GM21619 (cell line): ENCODE measurements at regions not wholly inside any gene's neighbourhood (a gene's known extent, or its start where the extent isn't known, plus 50 kb on each side); places are given as distances from the start of the nearest gene placed in this dataset.
"Not testable (repeated sequence)": the region's sequence is repeated elsewhere in the genome, so short reads cannot be mapped to it uniquely, and the experiment has no call there.

Experiments
- ATAC-seq: cut with Tn5 transposase; IDR thresholded peaks from one replicate; pipeline ENCODE4 v1.9.1; 2021; ENCODE audit not compliant: unreplicated experiment

GRCh38 chr7:94104301-94104700, 100.1 kb upstream of the BET1 start:
- no peak for ATAC-seq

- ATAC-seq = no peak
These were observed 105.4 kb upstream of the BET1 start for GRCh38 chr7:94109556-94109955.

GRCh38 chr7:94111009-94111408, 106.9 kb upstream of the BET1 start:
- no peak for ATAC-seq

GRCh38 chr7:94115316-94115715, 111.2 kb upstream of the BET1 start:
- ATAC-seq = no peak

DNA sequence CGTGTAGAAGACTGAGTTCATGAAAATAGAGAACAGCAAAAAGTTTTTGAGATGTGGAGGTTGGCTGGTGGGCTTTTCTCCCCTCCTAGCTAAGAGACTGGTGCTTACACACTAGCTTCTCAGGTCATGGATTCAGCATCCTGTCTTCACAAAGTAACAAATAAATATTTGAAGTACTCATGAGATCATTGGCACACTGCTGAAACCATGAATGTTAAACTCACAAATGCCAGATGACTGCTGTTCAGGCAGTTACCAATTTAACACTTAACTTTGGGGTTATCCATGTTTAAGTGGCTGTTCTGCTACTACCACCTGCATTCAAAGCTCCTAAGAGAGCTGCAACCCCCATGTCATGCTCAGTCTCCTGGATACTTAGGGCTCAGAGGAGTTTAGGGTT, 119.0 kb upstream of the BET1 start:
- ATAC-seq = no peak

- no peak for ATAC-seq
These were observed 122.9 kb upstream of the BET1 start for GRCh38 chr7:94127026-94127425.

- no peak for ATAC-seq
These were observed 123.9 kb upstream of the BET1 start for GRCh38 chr7:94128072-94128471.

DNA sequence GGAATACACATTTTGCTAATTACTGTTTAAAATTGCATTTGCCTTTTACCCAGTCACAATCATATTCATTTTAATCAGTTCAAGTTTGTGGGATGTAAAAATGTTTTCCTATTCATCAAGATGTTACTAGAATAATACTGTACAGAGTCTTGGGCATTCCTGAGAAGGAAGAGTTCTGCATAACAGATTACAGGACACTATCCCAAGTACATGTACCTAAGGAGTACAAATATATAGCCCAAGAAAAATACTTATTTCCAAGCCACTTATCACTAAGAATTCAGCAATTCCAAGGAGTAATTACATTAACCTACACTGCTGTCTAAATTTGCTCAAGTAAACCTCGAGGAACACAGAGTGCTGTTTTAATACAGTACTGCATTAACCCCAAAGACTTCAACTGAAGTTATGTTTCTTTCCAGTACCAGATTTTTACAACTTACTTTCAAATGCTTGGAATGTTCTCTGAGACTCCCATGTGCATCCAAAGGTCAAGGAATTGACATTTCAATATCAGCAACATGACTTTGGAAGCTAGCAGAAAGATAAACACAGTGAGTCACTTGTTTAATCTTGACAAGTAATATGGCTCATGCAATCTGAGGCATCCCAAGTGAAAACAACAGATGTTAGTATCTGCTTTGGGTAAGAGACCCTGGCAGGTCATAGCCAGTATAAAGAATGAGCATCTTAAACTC, 125.4 kb upstream of the BET1 start:
- ATAC-seq = no peak

GRCh38 chr7:94130716-94131115, 126.6 kb upstream of the BET1 start:
- ATAC-seq = no peak

GRCh38 chr7:94133460-94133859, 129.3 kb upstream of the BET1 start:
- no peak for ATAC-seq

GRCh38 chr7:94135180-94135579, 131.0 kb upstream of the BET1 start:
- ATAC-seq = no peak

- no peak for ATAC-seq
These were observed 138.1 kb upstream of the BET1 start for GRCh38 chr7:94142281-94142680.

DNA sequence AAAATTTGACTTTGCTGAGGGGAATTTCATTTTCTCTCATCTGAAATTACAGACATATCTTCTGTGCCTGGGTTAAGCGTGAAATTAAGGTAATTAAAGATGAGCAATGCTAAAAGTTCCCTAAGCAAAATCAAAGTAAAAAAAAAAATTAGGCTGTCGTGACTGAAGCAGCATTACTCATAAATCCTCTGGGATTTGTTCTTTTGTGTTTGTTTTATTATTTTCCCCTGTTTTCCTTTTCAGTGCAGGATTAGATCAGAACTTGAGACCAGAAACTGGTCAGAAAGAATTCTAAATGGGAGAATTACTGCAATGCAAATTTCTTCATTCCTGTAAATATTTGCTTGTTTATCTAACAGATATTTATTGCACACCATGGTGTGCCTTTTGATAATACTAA, 141.4 kb upstream of the BET1 start:
- no peak for ATAC-seq

DNA sequence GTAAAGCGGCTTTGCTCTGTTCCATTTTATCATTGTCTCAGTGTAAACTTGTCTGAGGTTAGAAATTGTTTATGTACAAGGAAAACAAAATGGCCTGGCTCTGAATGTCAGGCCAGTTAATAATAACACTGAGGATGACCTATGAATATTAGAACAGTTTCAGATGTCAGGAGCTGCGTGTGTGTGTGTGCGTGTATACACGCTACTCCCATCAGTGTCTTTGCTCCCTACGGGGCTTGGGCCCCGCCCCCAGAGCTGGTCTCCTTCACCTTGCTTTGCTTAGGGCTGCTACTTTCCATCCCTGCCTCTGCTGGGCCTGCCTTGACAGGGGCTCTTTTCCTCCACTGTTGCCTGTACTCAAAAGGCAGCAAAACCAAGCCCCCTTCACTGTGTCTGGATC, 142.3 kb upstream of the BET1 start:
- no peak for ATAC-seq

DNA sequence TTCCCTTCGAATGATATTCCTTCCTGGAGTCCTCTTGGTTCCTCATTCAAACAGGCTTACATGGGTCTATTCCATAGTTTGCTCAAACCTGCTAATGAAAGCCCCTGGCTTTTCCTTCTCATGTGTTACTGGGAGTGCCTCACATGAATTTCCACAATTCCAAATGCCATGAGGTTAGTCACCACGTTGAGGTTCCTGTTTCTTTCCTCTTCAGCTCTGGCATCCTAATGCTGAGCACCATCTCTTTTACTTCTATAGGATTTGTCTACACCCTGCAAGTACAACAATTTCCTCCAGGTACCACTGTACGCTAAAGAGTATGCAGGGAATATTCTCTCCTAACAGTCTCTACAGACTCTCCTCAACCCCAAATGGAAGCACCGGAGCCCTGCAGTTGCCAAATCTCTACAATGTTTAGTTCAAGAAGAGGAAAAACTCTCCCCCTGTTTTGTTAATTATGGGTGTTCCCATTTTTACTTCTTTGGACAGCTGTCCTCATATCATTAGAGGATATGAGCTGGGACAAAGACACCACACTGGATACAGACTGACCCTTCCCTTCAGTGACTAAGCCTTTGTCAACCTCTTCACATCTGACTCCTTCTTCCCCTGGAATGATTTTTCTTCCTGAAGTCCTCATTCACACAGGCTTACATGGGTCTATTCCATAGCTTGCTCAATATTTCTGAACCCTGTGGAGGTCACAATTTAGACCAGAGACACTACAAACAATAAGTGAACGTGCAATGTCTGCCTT, 145.8 kb upstream of the BET1 start:
- ATAC-seq = no peak

- no peak for ATAC-seq
These were observed 150.0 kb upstream of the BET1 start for GRCh38 chr7:94154182-94154581.

DNA sequence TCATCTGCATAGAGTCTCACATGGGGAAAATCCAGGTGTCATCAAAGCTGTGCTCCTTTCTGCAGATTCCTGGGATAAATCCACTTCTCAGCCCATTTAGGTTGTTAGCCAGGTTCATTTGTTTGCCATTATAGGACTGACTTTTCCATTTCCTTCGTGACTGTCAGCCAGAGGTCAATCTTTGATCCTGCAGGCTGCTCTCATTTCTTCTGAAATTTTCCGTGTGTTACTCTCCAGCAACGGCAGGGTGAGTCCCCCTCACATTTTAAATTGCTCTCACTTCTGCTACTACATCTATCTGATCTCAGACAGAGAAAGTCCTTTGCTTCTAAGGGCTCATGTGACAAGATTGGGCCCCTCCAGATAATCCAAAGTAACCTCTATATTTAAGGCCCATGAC, 150.7 kb upstream of the BET1 start:
- no peak for ATAC-seq

DNA sequence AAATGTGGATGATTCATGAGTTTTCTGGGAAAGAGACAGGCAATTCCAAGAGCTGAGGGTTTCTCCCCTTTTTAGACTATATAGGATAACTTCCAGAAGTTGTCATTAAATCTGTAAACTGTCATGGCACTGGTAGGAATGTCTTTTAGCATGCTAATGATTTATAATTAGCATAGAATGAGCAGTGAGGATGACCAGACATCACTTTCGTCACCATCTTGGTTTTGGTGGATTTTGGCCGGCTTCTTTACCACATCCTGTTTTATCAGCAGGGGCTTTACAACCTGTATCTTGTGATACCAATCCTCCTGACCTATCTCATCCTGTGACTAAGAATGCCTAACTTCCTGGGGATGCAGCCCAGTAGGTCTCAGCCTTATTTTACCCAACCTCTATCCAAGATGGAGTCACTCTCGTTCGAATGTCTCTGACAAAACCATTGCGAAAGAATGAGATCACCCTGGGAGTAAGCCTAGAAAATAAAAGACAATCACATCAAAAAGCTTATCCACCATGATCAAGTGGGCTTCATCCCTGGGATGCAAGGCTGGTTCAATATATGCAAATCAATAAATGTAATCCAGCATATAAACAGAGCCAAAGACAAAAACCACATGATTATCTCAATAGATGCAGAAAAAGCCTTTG, 153.6 kb upstream of the BET1 start:
- not testable (repeated sequence) for ATAC-seq

- peak; percentile 96 for ATAC-seq
These were observed 156.7 kb upstream of the BET1 start for GRCh38 chr7:94160719-94161435.

- no peak for ATAC-seq
These were observed 157.3 kb upstream of the BET1 start for GRCh38 chr7:94161476-94161875.

DNA sequence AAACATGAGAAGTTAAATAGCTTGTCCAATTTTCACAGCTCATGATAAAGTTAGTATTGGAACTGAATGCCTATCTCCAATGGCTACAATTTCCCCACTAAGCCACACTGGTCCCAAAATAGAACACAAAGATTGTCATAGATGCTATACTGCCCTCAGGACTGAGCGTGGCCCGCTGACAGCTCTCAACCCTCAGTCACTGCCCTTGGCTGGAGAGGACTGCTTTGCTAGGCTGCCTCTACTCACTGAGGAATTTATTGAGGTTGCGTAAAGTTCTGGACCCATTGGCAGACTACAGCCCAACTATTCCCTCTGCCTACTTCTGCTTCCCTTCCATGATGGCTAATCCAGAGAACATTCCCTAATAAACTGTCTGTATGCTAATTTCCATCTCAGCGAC, 165.5 kb upstream of the BET1 start:
- ATAC-seq = no peak

DNA sequence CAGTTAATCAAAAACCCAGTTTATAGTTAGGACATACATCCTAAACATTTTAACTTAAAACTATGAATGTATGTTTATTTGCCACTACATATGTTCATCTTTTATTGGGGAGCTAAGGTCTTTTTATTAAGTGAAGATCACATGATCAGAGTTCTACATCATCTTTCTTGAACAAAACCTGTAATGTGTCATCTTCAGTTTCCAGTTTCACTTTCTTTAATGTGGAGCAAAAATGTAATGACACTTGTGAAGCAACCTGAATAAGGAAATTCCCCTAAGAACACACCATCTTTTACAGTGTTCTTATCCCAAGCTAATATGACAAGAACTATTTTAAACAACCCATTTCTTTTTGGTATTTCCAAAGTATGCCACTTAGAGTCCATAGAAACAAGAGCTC, 166.7 kb upstream of the BET1 start:
- peak; percentile 85 for ATAC-seq
